A673 (cell line): ENCODE measurements at regions not wholly inside any gene's neighbourhood (a gene's known extent, or its start where the extent isn't known, plus 50 kb on each side); places are given as distances from the start of the nearest gene placed in this dataset.

Source experiments
- EZH2 ChIP-seq: fragments of 200-600 bp; sonication (generic); IDR thresholded peaks from 2 replicates; pipeline ENCODE4 v1.6.1; 2017; ENCODE audit warnings: borderline replicate concordance, low read depth, mild to moderate bottlenecking, mixed read lengths, antibody characterized with exemption, low read length; ENCODE audit not compliant: poor library complexity, severe bottlenecking
- TF ChIP-seq, protein P1 (sequence below): fragments of 300-800, 200-600 bp; sonication (generic); conservative IDR thresholded peaks from 2 replicates; pipeline ENCODE4 v1.5.1; 2017; ENCODE audit warnings: low read depth, mild to moderate bottlenecking, antibody characterized with exemption, low read length, moderate library complexity, mixed read lengths

DNA sequence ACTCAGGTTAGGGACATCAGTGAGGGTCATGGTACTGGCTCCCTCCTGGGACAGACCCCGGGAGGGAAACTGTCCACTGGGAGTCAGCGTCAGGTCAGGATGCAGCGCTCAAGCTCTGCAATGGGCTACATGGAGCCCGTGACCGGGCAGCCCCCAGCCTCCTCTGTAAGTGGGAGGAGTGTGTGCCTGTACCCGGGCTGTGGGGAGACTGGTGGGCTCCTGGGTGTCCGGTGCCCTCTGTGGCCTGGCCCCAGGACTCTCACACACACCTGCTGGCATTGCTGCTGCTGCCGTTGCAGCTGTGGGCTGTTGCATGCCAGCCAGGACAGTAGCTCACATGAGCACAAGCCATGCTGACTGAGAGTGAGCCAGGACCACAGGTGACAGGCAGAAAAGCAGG lies 630.3 kb downstream of the TBC1D22A start:
- TF ChIP-seq, protein P1, sequence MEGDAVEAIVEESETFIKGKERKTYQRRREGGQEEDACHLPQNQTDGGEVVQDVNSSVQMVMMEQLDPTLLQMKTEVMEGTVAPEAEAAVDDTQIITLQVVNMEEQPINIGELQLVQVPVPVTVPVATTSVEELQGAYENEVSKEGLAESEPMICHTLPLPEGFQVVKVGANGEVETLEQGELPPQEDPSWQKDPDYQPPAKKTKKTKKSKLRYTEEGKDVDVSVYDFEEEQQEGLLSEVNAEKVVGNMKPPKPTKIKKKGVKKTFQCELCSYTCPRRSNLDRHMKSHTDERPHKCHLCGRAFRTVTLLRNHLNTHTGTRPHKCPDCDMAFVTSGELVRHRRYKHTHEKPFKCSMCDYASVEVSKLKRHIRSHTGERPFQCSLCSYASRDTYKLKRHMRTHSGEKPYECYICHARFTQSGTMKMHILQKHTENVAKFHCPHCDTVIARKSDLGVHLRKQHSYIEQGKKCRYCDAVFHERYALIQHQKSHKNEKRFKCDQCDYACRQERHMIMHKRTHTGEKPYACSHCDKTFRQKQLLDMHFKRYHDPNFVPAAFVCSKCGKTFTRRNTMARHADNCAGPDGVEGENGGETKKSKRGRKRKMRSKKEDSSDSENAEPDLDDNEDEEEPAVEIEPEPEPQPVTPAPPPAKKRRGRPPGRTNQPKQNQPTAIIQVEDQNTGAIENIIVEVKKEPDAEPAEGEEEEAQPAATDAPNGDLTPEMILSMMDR, result no peak
- no peak for TF ChIP-seq EZH2
